Activated CD4-positive, alpha-beta T cell treated with anti-CD3 and anti-CD28 coated beads for 1 hour (primary cell): ENCODE measurements at regions not wholly inside any gene's neighbourhood (a gene's known extent, or its start where the extent isn't known, plus 50 kb on each side); places are given as distances from the start of the nearest gene placed in this dataset.

ENCODE experiments used
- DNase-seq: peaks from one replicate; pipeline ENCODE4 v3.0.0-alpha.2; 2020

DNA sequence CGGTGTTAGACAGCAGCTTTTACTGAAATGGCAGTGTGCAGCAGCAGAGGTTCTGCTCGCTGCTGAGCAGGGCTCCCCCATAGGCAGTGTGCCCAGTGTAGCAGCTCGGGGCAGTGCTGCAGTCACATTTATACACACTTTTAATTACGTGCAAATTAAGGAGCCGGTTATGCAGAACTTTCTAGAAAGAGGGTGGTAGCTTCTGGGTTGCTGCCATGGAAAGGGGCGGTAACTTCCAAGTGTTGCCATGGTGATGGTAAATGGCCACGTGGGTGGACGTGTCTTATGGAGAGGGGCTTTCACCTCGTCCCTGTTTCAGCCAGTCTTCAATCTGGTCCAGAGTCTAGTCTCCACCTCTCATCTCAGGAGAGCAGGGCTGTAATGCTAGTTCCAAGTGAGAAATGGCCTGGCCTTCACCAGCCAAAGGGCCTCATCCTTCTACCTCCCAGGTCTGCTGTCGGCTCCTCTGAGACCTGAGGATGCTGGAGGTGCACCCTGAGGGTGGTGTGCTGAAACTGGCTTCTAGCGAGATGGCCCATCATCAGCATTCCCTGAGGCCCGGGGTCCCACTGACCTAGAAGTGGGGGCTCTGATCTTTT, 180.5 kb upstream of the PMEPA1 start:
- no peak for DNase-seq

DNA sequence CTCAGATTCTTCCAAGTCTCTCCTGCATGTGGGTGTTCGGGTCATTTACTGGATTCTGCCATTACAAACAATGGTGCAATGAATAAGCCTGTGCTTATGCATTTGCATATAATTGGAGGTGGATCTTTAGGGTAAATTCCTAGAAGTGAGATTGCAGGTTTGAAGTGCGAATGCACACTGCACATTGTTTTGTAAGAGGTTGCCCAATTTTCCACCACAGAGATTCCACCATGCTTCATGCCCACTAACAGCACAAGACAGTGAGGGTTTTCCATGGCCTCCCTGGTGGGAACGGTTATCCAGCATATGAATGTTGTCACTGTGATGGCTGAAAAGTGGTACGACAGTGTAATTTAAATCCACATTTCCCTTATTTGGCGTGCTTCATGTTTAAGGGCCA, 178.8 kb upstream of the PMEPA1 start:
- DNase-seq: no peak

DNA sequence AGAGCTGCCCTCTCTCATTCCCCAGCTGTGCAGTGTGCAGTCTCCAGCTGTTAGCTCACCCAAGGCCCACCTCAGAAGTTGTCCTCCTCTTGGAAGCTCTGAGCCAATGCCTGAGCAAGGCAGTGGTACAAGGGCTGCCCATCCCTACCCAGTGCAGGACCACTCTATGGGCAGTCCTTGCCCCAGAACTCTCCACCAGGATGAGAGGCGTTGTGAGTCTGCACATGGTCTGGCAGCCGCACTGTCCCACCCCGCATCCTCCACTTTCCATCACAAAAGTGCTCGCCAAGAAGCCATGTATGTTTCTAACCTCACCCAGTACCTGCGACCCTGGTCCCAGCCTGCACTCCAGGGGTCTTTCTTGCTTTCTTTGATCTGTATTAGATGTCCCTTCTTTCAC, 175.1 kb upstream of the PMEPA1 start:
- DNase-seq: no peak

DNA sequence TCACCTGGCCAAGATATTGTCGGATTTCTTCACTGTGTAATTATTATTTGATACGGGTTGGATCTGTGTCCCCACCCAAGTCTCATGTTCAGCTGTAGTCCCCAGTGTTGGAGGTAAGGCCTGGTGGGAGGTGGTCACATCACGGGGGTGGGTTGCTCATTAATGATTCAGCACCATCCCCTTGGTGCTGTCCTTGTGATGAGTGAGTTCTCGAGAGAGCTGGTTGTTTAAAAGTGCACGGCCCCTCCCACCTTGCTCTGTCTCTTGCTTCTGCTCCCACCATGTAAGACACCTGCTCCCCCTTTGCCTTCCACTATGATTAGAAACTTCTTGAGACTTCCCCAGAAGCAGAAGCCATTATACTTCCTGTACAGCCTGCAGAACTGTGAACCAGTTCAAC, 173.9 kb upstream of the PMEPA1 start:
- DNase-seq: no peak

- no peak for DNase-seq
Observed at GRCh38 chr20:57883224-57883623, 173.4 kb upstream of the PMEPA1 start.

DNA sequence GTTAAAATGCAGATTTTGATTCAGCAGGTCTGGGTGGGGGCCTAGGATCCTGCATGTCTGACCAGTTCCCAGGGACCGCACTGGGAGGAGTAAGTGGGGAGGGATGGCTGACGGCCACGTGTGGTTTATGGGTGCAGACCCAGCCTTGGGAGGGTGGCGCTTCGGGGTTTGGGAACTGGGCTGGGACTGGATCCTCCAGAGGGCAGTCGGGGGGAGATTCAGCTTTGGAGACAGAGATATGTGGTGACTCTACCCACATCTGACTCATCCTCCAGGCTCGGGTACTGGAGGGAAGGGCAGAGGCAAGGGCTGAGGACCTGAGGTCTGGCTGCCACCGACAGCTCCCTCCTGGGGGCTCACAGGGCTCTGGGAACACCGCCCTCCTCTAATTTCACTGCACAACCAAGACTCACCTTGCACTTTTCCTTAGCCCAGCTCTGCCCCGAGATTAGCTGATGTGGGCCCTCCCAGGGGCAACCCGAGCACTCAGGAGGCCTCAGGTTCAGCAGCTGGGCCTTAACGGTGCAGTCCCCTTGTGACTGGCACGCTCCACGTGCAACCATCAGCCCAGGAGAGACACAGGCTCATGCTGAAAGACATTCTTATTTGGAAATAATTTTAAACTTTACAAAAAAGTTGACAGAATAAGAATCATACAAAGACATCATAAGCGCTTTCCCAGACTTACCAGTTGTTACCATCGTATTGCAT, 172.8 kb upstream of the PMEPA1 start:
- DNase-seq: no peak

DNA sequence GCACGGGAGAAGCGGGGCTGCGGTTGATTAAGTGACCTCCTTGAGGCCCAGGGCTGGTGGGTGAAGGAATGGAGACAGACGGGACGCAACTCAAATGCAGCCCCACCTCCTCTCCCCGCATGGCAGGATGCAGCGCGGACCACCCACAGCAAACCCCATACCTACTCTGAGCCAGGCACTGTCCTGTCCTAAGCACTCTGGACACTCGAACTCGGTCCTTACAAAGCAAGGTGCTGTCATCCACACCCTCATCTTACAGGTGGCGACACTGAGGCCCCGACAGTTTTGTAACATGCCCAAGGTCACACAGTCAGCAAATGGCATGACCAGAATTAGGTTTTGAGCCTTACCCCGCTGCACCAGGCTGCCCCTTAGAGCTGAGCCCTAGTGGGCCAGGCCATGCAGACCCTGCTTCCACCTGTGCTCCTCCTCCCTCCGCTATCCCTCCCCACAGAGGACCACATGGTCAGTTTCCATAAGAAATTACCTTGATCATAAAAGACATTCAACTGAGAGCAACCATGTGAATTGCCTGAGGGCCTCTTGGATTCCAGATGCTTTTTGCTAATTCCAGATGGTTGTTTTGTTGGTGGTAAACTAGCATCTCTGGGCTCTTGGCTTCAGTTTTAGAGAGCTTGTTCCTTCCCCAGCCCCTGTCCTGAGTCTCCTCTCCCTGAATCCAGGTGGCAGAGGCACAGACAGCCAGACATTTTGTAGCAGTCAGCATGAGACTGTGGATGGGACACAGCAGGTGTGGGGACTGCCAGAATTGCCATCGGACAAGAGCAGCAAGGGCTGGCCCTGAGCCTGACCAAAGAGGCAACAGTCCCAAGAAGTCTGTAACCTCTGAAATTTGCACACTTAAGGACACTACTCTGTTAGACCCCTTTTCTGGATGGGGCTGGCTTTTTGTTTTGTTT, 171.9 kb upstream of the PMEPA1 start:
- no peak for DNase-seq

DNA sequence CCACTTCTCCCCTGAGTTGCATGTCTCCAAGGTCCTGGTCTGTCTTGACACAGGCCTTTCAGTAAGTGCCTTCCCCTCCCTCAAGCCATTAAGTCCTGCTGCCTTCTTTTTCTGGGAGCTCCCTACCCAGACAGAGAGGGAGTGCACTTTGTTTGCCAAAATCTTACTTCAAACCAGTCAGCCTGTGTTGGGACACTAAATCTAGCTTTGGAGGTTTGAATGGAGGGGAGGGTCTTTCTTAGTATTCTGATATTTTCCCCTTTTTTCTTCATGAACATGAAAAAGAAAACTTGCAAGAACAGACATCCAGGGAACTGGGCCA, 170.7 kb upstream of the PMEPA1 start:
- DNase-seq: no peak

DNA sequence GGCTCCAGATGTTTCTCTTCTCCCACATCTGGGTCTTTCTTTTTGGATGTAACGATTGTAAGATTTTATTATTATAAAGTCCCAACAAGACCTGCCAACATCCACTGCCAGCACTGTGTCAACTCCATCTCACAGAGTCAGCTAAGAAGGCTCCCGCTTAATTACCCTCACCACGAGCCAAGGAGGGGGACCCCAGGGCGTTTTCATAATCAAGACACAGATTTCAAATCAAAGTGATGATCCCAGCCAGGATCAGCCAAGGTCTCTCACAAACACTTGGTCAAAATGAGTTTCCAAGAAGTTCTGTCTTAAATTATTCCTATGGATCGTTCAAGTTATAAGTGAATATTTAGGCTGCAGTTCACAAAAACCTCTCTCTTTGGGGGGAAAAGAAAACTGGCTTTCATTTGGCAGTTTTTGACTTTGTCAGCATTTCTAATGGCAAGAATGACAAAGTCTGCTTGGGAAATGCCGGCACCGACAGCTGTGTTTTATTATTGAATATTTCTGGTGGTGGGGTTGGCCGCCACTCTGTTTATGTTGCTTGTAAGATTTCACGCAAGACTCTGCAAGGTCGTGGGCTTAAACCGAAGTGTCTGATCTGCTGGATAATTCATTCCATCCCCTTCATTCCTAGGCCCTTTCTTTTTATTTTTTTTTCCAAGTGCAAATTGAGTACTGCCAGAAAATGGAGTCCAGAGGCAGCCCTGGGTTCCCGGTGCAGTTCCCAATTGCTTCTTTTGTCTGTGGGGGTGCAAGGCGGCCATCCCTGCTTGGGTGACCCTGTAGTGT, 170.2 kb upstream of the PMEPA1 start:
- no peak for DNase-seq

- no peak for DNase-seq
Observed at GRCh38 chr20:57879437-57879778, 169.6 kb upstream of the PMEPA1 start.

DNA sequence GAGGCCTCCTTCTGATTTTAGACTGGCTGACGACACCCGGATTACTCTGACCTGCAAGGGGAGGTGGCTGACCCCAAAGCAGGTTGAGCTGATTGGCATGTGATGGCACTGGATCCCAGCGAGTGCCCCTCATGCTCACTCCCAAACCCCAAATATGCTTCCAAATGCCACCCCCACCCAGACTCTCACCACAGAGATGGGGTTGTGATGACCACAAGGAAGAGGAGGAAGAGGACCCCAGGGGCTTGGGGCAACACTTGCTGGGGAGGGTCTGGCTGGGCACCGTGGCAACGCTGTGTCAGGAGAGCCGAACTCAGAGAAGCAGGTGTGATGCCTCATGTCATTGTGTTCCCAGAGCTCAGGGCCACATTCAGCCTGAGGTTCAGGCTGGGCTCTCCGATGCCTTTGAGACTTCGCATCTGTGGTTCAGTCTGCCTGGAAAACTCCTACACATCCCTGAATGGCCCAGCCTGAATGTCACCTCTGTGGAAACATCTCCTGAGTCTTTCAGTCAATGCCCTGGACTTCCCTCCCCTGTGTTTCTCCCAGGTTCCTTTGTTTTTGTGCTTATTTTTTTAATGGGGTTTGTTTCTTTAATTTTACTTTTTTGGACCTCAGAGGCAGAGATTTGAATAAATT, 169.1 kb upstream of the PMEPA1 start:
- no peak for DNase-seq

DNA sequence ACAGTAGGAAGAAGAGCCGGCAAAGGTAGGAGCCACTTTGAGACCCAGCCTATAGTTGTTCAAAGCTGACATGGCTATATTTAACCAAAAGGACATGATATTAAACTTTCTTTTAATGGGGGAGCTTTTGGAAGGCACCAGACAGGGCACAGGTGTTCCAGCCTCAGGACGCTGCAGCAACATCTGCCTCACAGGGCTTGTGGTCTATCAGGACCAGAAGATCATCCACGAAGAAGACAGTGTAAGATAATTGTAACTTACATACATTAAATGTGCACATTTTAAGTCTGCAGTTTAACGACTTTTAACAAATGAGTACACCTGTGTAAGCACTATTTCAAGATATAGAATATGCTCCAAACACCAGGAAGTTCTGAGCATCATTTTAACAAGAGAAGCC, 168.2 kb upstream of the PMEPA1 start:
- no peak for DNase-seq

DNA sequence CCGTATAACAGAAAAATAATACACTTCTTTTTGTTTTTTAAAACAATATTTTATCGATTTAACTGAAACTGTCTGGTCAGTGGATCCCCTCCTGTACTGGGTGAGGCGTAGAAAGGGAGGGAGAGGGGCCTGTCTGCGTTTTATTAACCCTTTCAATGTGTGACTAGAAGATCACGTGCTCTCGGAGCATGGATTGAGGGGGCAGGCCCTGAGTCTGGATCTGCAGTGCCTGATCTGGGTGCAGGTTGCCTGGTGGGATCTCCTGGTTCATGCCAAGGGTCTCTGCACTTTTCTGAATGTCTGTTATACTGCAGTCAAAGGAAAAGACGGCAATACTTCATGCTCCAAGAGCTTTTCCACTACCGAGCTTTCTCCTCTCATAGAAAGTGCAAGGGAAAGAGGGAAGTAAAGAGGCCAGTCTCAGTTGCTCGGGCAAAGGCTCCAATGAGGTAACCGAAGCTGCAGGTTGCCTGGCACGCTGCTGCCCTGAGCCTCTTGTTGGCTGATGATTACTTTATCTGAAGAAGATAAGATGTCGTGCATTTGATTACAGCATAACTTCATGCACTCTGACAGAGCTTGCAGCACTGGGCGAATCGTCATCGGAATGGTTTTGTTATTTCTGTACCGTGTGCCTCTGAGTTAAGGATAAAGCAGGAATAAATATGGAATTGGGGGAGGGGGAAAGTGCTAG, 167.5 kb upstream of the PMEPA1 start:
- DNase-seq: no peak

- no peak for DNase-seq
Observed at GRCh38 chr20:57876163-57876562, 166.3 kb upstream of the PMEPA1 start.

DNA sequence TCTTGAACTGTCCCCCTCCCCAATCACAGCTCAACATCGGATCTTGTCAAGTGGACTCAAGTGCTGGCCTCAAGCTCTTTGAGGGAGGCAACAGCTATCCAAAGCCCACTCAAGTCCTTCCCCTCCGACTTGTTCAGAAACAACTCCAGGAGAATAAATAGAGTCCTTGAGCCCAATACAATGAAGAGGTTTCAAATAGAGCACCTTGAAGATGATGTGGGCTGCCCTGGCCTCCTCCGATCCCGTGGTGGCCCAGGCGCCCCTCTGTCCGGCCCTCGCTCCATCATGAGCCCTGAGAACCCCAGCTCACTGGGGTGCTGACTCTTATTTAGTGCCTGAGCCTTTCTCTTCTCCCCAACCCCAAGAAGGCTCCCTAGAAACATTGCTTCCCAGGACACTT, 164.3 kb upstream of the PMEPA1 start:
- DNase-seq: no peak

- no peak for DNase-seq
Observed at GRCh38 chr20:57872816-57873409, 163.1 kb upstream of the PMEPA1 start.

- DNase-seq: no peak
Observed at GRCh38 chr20:57871237-57871632, 161.4 kb upstream of the PMEPA1 start.

- no peak for DNase-seq
Observed at GRCh38 chr20:57870597-57871236, 160.9 kb upstream of the PMEPA1 start.

DNA sequence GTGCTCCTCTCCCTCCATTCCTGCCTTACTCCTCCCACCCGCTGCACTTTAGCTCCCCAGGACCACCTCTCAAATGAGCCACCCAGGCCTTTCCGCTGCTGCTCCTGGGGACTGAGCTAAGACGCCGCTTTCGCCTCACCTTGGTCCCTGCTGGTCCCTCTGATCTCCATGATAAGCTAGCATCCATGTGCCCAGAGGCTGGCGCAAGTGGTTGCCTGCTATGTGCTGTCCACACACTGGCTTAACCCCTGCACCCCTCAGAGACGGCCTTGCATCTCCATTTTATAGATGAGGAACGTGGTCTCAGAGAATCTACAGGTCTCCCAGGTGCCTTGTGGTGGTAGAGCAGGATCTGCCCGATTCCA, 160.1 kb upstream of the PMEPA1 start:
- no peak for DNase-seq

GRCh38 chr20:57869291-57869950, 159.6 kb upstream of the PMEPA1 start:
- no peak for DNase-seq

DNA sequence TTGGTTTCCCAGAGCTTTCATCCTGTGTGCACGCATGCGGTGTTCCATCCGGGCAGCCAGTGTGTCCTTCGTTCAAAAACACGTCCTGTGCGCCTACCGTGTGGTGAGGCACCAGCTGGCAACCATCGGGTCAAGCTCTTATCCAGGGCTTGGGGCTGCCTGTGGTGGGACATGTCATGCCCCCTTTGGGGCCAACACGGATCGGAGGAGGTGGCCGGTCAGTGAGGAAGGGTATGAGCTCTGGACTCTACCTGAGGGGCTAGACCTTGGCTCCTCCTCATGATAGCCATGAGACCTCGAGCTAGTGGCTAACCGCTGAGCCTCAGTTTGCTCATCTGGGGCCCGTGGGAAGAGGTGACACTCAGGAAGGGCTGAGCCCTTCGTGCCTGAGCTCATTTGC, 158.5 kb upstream of the PMEPA1 start:
- no peak for DNase-seq
